Activated CD8-positive, alpha-beta memory T cell treated with anti-CD3 and anti-CD28 coated beads, Interleukin-2, amount 50 U/mL, for 24 hours (primary cell): ENCODE measurements at regions not wholly inside any gene's neighbourhood (a gene's known extent, or its start where the extent isn't known, plus 50 kb on each side); places are given as distances from the start of the nearest gene placed in this dataset.
"Not testable (repeated sequence)": the region's sequence is repeated elsewhere in the genome, so short reads cannot be mapped to it uniquely, and the experiment has no call there.

ENCODE experiments used
- DNase-seq: peaks from one replicate; pipeline ENCODE4 v3.0.0-alpha.2; 2020; ENCODE audit errors: extremely low read depth

- DNase-seq: no peak
These were observed 953.4 kb upstream of the IGFBP7 start for GRCh38 chr4:58063404-58064160.

GRCh38 chr4:58061967-58062366, 951.8 kb upstream of the IGFBP7 start:
- DNase-seq: no peak

DNA sequence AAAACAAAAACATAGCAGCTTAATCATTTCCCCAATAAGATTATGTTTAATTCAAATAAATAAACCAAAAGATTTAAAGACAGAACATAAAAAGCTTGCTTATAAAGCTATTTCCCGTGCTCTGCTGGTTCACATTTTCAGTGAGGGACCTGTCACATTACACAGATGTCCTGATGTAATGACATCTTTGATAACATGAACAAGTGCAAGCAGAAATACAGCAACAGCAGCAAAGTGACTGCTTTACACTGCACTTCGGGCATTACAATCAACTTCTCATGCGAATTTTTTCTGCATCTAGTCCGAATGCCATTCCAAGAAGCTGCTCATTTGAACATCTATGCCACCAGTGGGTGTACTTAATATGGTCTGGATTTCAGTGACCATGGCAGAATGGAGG, 940.3 kb upstream of the IGFBP7 start:
- no peak for DNase-seq

DNA sequence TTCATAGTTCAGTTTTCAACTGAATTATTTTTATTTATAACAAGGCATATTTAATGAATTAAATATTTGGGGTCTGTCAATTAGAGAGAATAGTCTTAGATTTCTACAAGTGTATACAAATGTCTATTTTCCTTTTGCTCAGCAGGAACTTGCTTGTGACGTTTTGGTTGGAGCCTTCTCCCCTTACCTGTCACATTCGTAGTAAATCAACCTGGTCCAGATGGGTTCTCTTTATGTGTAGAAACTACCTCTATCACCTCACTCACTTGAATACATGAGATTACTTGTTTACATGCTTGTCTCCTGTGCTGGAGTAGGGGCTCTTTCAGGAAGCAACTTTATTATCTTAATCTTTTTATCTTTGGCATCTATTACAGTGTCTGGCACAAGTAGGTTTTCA, 938.3 kb upstream of the IGFBP7 start:
- no peak for DNase-seq

- no peak for DNase-seq
These were observed 932.0 kb upstream of the IGFBP7 start for GRCh38 chr4:58042176-58042575.

DNA sequence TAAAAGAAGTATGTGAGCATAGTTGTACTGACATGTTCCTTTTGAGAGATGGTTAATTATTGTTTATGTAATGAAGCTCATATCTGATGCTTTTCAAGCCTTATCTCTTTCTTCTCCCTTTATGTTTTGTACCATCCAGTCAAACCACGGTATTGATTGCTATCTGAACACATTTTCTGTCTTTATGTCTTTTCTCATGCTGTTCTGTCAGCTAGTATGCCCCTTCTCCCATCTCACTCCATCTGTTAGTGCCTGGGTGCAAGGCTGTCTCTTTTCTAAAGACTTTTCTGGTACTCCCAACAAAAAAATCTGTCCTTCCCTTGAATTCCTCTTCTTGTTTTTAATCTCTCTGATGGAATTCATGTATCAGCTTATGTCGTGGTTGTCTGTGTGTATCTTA, 883.8 kb upstream of the IGFBP7 start:
- DNase-seq: no peak

DNA sequence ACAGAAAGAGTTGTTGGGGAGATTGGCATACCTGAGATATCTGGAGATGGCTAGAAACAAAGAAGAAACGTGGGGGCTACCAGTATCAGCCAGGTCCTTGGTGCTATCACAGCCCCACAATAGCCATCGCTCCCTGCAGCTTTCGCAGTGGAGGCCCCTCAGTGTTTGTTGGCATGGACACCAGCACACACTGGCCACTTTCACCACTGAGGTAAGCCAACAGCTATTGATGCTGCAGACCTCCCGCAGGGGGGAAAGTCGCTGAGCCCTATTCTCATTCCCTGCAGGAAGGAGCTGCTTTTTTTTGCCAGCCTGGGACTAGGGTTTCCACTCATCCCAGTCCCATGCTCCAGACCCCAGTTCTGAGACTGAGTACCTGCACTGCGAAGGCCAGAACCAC, 879.2 kb upstream of the IGFBP7 start:
- DNase-seq: no peak

GRCh38 chr4:57985161-57985560, 875.0 kb upstream of the IGFBP7 start:
- DNase-seq: no peak

GRCh38 chr4:57981123-57981522, 870.9 kb upstream of the IGFBP7 start:
- DNase-seq: no peak

- no peak for DNase-seq
These were observed 864.6 kb upstream of the IGFBP7 start for GRCh38 chr4:57974821-57975220.

DNA sequence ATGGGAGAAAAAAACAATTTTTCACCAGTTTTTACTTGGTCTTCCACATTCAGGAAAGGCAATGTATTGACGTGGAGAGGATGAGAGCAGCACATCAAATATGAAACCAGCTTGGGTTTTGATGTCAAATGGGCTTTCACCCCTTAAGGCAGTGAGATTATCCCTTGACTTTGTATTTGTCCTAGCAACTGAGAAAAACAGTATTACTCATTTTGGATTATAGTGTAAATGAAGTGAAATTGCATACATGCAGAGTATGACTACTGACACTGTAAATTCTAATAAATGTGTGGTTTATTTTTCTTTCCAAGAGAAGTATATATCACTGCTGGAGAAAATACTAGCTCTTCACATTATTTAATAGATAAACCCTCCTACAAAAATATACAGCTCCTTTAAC, 863.6 kb upstream of the IGFBP7 start:
- no peak for DNase-seq

- no peak for DNase-seq
These were observed 861.1 kb upstream of the IGFBP7 start for GRCh38 chr4:57971261-57971660.

DNA sequence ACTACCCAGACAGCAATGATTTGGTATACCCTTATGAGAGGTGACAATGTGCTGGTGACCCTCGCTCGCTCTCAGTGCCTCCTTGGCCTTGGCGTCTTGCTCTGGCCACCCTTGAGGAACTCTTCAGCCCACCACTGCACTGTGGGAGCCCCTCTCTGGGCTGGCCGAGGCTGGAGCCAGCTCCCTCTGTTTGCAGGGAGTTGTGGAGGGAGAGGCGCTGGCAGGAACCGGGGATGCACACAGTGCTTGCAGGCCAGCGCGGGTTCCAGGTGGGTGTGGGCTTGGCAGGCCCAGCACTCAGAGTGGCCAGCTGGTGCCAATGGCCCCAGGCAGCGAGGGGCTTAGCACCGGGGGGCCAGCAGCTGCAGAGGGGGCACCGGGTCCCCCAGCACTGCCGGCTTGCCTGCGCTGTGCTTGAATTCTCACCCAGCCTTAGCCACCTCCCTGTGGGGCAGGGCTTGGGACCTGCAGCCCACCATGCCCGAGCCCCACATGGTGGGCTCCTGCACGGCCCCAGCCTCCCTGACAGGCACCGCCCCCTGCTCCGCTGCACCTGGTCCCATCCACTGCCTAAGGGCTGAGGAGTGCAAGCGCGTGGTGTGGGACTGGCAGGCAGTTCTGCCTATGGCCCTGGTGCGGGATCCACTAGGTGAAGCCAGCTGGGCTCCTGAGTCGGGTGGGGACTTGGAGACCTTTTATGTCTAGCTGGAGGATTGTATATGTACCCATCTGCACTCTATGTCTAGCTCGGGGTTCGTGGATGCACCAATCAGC, 857.0 kb upstream of the IGFBP7 start:
- no peak for DNase-seq

DNA sequence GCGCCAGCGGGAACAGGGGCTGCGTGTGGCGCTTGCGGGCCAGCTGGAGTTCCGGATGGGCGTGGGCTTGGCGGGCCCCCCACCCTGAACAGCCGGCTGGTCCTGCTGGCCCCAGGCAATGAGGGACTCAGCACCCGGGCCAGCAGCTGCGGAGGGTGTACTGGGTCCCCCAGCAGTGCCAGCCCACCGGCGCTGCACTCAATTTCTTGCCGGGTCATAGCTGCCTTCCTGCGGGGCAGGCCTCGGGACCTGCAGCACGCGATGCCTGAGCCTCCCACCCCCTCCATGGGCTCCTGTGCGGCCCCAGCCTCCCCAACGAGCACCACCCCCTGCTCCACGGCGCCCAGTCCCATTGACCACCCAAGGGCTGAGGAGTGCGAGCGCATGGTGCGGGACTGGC, 855.2 kb upstream of the IGFBP7 start:
- not testable (repeated sequence) for DNase-seq

- no peak for DNase-seq
These were observed 835.1 kb upstream of the IGFBP7 start for GRCh38 chr4:57945298-57945697.

- no peak for DNase-seq
These were observed 833.5 kb upstream of the IGFBP7 start for GRCh38 chr4:57943682-57944081.

GRCh38 chr4:57937326-57937725, 827.1 kb upstream of the IGFBP7 start:
- DNase-seq: not testable (repeated sequence)

DNA sequence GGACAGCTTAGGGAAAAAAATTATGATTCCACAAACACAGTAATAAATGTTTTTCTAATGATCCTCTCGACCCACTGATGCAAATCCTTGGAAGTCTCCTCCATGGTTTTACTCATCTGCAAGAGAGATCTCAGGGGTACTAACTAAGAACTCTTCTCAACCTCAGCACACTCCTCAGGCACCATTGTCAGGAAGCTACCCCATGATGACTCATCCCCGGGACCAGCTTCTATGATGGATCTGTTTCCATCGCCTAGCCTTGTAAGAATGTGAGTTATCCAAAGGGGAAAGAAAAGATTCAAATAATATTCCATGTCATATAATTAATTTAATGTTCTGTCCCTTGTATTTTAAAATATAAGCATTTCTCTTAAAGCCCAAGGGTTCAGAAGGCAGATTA, 816.1 kb upstream of the IGFBP7 start:
- no peak for DNase-seq

DNA sequence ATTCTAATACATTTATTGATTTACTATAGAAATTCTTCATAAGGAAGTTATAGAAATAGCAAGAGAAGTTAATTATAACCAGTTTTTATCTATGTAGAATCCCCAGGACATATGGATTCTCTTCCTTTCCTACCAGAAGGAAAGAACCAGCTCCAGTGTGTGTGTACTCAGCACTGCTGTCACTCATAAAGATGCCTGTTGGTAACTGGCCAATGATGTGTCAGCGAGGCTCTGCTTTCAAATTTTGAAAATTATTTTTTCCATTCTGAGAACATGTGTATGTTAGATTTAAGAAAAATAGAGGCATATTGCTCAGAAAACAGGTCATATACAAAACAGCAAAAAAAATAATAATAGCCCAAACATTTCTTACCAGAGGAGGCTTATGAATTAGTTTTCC, 814.8 kb upstream of the IGFBP7 start:
- no peak for DNase-seq

DNA sequence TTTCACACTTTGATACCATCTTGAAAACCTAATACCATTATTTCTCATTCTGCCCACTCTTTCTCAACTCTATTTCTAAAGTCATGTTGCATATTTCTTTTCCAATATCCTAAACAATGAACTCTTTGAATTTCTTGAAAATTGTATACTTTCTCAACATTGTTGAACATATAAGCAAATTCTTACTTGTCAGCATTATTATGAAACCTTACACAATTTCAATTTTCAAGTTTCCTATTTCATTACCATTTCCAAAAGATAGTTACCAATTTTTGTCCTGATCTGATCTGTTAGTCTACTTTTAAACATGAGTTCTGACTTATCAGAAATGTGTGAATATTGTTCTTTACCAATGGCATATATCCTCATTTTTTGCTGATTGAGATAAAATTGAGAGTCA, 806.3 kb upstream of the IGFBP7 start:
- no peak for DNase-seq

DNA sequence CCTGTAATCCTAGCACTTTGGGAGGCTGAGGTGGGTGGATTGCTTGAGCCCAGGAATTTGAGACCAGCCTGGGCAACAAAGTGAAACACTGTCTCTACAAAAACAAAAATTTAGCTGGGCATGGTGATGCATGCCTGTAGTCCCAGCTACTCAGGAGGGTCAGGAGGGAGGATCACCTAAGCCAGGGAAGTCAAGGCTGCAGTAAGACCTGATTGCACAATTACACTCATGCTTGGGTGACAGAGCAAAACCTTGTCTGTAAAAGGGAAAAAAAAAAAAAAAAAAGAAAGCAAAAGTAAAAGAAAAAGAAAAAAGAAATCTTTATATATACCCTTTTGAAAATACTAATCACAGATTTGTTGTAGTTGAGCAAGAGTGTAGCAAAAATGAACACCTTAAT, 801.0 kb upstream of the IGFBP7 start:
- no peak for DNase-seq

GRCh38 chr4:57910151-57910550, 800.0 kb upstream of the IGFBP7 start:
- no peak for DNase-seq

DNA sequence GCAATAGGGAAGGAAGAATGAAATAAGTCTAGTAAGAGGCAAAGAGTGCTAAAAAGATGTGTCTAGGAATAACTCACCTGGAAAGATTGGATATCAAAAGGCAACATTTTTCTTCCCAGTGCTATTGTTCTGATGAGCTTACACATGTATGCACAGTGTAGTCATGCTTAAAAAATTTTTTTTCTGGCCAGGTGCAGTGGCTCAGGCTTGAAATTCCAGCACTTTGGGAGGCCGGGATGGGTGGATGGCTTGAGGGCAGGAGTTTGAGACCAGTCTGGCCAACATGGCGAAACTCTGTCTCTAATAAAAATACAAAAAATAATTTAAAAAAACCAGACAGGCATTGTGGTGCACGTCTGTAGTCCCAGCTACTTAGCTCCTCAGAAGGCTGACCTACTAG, 795.8 kb upstream of the IGFBP7 start:
- DNase-seq: no peak
